H1 (cell line): ENCODE measurements at regions not wholly inside any gene's neighbourhood (a gene's known extent, or its start where the extent isn't known, plus 50 kb on each side); places are given as distances from the start of the nearest gene placed in this dataset.

ENCODE experiments used
- ATF2 ChIP-seq: IDR thresholded peaks from 2 replicates; pipeline ENCODE4 v1.6.1; 2012; ENCODE audit warnings: low read length, inconsistent platforms
- CTBP2 ChIP-seq: IDR thresholded peaks from 2 replicates; pipeline ENCODE4 v1.7.0; 2011; ENCODE audit warnings: borderline replicate concordance, mild to moderate bottlenecking, moderate library complexity, mixed read lengths, low read length; ENCODE audit not compliant: insufficient read depth, insufficient read length

DNA sequence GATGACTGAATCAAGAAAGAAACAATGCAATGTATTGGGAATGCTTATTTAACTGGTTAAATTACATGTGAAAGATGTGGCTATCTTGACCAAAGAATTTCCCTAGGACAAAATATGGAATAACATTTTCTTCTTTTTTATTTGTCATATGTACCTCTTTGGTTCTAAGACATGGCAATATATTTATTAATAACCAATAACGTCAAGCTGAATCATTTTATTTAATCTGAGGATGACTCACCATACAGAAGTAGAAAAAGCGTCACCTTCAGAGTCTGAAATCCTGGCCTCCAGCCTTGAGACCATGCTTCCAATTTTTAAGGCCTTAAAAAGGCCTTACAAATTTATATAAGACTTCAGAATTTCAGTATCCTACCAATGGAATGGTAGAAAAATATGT is 1464.9 kb downstream of the SUCLG1 start (continued):
- TF ChIP-seq CTBP2: no peak
- no peak for TF ChIP-seq ATF2
